K562 (cell line): ENCODE measurements at regions not wholly inside any gene's neighbourhood (a gene's known extent, or its start where the extent isn't known, plus 50 kb on each side); places are given as distances from the start of the nearest gene placed in this dataset.

Experiments used
- ATAC-seq: fragments of 200-7000 bp; cut with Tn5 transposase; 3 replicates; pipeline ENCODE4 v1.9.1; 2020; ENCODE audit warnings: moderate library complexity
- BruUV-seq: library from RNA; stranded (reverse); fragments of 400-500 nt; replicated peaks from 2 replicates; lab custom pipeline; 2021; lab: Mats Ljungman, UMichigan
- CTCF ChIA-PET: fragments of 300-600 bp; formaldehyde crosslinking; extraction: SDS; loops from one replicate; lab custom pipeline; 2021; ENCODE audit warnings: low intra/inter-chr PET ratio; lab: Yijun Ruan, JAX
- POLR2A ChIA-PET: fragments of 300-600, 350-650 bp; sonication (Branson Sonifier 250); formaldehyde crosslinking; extraction: SDS; loops from one replicate; lab custom pipeline; 2021; ENCODE audit warnings: antibody characterized with exemption, inconsistent platforms; lab: Yijun Ruan, JAX
- DNase-seq, 4 experiments: peaks; one replicate each; pipeline versions ENCODE4 v3.0.0 to v3.0.0-alpha.2; 2011 to 2018; ENCODE audit warnings: low spot score in 3 of 4, mixed read lengths in 3 of 4; ENCODE audit errors: extremely low read depth in 1 of 4
- FAIRE-seq: peaks from 2 replicates; lab custom pipeline; 2011; peaks lifted over from hg19 to GRCh38; lab: Jason Lieb, UNC
- H2AFZ ChIP-seq: 2 replicates; pipeline ENCODE4 v1.6.0; 2011; ENCODE audit warnings: low read depth, low read length, control low read depth, inconsistent platforms
- H3K27ac ChIP-seq: fragments of 200-600 bp; 3 replicates; pipeline ENCODE4 v1.8.0; 2011; ENCODE audit warnings: low read depth, mild to moderate bottlenecking, control low read depth, inconsistent platforms, low read length, moderate library complexity, mixed read lengths; ENCODE audit errors: extremely low read depth
- H3K27me3 ChIP-seq, 2 experiments: fragments of 300-600 bp in 1 of 2; 2 replicates in 1 of 2; 3 replicates in 1 of 2; pipeline versions ENCODE4 v1.6.0 to v1.8.0; 2011; ENCODE audit warnings: inconsistent platforms in 2 of 2, low read length in 2 of 2, mild to moderate bottlenecking in 1 of 2, mixed read lengths in 1 of 2, moderate library complexity in 1 of 2; ENCODE audit not compliant: control insufficient read depth in 2 of 2, insufficient read depth in 2 of 2
- H3K36me3 ChIP-seq: fragments of 300-600 bp; 3 replicates; pipeline ENCODE4 v1.8.0; 2011; ENCODE audit warnings: mild to moderate bottlenecking, low read length, inconsistent platforms; ENCODE audit not compliant: control insufficient read depth, insufficient read depth
- H3K4me1 ChIP-seq, 2 experiments: fragments of 200-600 bp in 1 of 2; replicated peaks in 1 of 2; 2 replicates in 1 of 2; 3 replicates in 1 of 2; pipeline versions ENCODE4 v1.5.1 to v1.8.0; 2011; ENCODE audit warnings: inconsistent platforms in 2 of 2, low read length in 2 of 2, mild to moderate bottlenecking in 1 of 2, mixed read lengths in 1 of 2, moderate library complexity in 1 of 2; ENCODE audit not compliant: control insufficient read depth in 2 of 2, insufficient read depth in 2 of 2
- H3K4me2 ChIP-seq: 2 replicates; pipeline ENCODE4 v1.6.1; 2011; ENCODE audit warnings: low read length, control low read depth, inconsistent platforms, mixed read lengths; ENCODE audit not compliant: insufficient read depth
- H3K4me3 ChIP-seq: fragments of 200-600 bp; sonication (generic), shearing (Covaris generic); 2 replicates; pipeline ENCODE4 v1.5.1; 2016; ENCODE audit warnings: control low read depth, inconsistent platforms
- H3K79me2 ChIP-seq: fragments of 200-600 bp; 3 replicates; pipeline ENCODE4 v1.8.0; 2011; ENCODE audit warnings: low read length, inconsistent platforms; ENCODE audit not compliant: control insufficient read depth, insufficient read depth
- H3K9ac ChIP-seq, 2 experiments: 2 replicates each; pipeline versions ENCODE4 v1.6.0 to v1.6.1; 2011; ENCODE audit warnings: low read depth in 2 of 2, low read length in 2 of 2, control low read depth in 1 of 2, inconsistent platforms in 1 of 2, mild to moderate bottlenecking in 1 of 2, mixed read lengths in 1 of 2; ENCODE audit not compliant: insufficient read depth in 1 of 2
- H3K9me1 ChIP-seq: one replicate; pipeline ENCODE4 v1.6.0; 2011; ENCODE audit warnings: inconsistent platforms, mild to moderate bottlenecking, low read length, moderate library complexity; ENCODE audit not compliant: control insufficient read depth, insufficient read depth
- H3K9me3 ChIP-seq: replicated peaks from 2 replicates; pipeline ENCODE4 v1.5.1; 2011; ENCODE audit warnings: low read depth, low read length, inconsistent platforms; ENCODE audit not compliant: control insufficient read depth, insufficient read depth
- H4K20me1 ChIP-seq: replicated peaks from 2 replicates; pipeline ENCODE4 v1.6.1; 2011; ENCODE audit warnings: low read length, inconsistent platforms, mixed read lengths; ENCODE audit not compliant: control insufficient read depth, insufficient read depth
- MBD2 ChIP-seq: sonication (generic); IDR thresholded peaks from 2 replicates; pipeline ENCODE4 v1.6.1; 2016; ENCODE audit warnings: low read depth, borderline replicate concordance
- MXI1 ChIP-seq: IDR thresholded peaks from 2 replicates; pipeline ENCODE4 v1.6.1; 2011; ENCODE audit warnings: low read depth, mild to moderate bottlenecking, improper control_type of control experiment, low read length
- NBN ChIP-seq: fragments of 450-650 bp; IDR thresholded peaks from 2 replicates; pipeline ENCODE4 v1.6.1; 2016; ENCODE audit warnings: low read depth, mild to moderate bottlenecking
- NR2F6 ChIP-seq: fragments of 450-650 bp; formaldehyde crosslinking; IDR thresholded peaks from 2 replicates; pipeline ENCODE4 v1.4.0; 2020; ENCODE audit warnings: mild to moderate bottlenecking
- TCF7L2 ChIP-seq: fragments of 150-350 bp; IDR thresholded peaks from 2 replicates; pipeline ENCODE4 v1.6.1; 2016; ENCODE audit warnings: low read depth, mild to moderate bottlenecking, low read length, moderate library complexity
- TEAD4 ChIP-seq, 2 experiments: sonication (generic) in 1 of 2; formaldehyde crosslinking in 1 of 2; IDR thresholded peaks; 2 replicates each; pipeline versions ENCODE4 v1.6.1 to v1.8.0; 2012 to 2022; ENCODE audit warnings: borderline replicate concordance in 1 of 2, inconsistent platforms in 1 of 2, low read length in 1 of 2, mild to moderate bottlenecking in 1 of 2, missing genetic modification reagents in 1 of 2
- ZFP1 ChIP-seq: fragments of 450-650 bp; formaldehyde crosslinking; IDR thresholded peaks from 2 replicates; pipeline ENCODE4 v1.4.0; 2020; ENCODE audit warnings: mild to moderate bottlenecking, mixed read lengths
- ZNF121 ChIP-seq: sonication (generic); formaldehyde crosslinking; conservative IDR thresholded peaks from 2 replicates; pipeline ENCODE4 v1.8.0; 2022; ENCODE audit warnings: missing genetic modification reagents
- ZNF311 ChIP-seq: fragments of 250-450 bp; sonication (Bioruptor Pico); IDR thresholded peaks from 2 replicates; pipeline ENCODE4 v1.4.0; 2020; ENCODE audit warnings: mild to moderate bottlenecking, moderate library complexity
- WGBS: fragments of 100-300 bp; shearing (Covaris generic); methylation state at CpG from one replicate; pipeline ENCODE4 v1.1.6; 2016; ENCODE audit warnings: low coverage, mixed read lengths; ENCODE audit not compliant: insufficient coverage; ENCODE audit errors: missing lambda C conversion rate; 5-methylcytosine and 5-hydroxymethylcytosine counted together
- in situ Hi-C: fragments of 300-500 bp; cut with MboI; formaldehyde crosslinking; loops from 4 replicates; pipeline ENCODE4 v1.15.0; 2018; ENCODE audit warnings: inconsistent platforms, mixed read lengths
- intact Hi-C: fragments of 100-400 bp; cut with micrococcal nuclease; formaldehyde crosslinking; loops from 2 replicates; pipeline ENCODE4 v1.14.2; 2022
- TF ChIP-seq, protein P1 (sequence below): fragments of 250-450 bp; sonication (Bioruptor Pico); IDR thresholded peaks from 2 replicates; pipeline ENCODE4 v1.5.0; 2021; ENCODE audit warnings: mild to moderate bottlenecking, borderline replicate concordance

DNA sequence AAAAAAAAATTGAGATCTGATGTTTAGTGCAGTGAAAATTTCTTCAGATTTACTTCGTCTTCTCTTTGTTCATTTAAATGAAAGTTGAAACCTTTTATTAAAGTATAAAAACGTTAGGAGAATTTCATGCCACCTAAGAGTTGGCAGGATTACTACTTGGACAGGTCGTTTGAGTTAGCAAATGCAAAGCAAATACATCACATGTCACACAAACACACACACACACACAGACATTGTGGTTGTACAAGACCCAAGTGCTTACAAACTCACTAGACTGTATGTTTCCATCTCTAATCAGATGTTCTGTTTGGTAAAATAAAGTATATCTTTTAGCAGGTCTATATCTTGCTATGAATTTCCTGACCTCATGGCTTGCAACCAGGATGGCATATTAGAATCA is 185.6 kb upstream of the COX10 start:
- H3K9me1 ChIP-seq, result no peaks in the 10 kb centered on the region
- POLR2A ChIA-PET, result no interaction called here
- H3K4me2 ChIP-seq, result no peak overlapping the region
- TF ChIP-seq NBN (no peak), TCF7L2 (no peak), ZNF121 (CRISPR knock-in tag) (no peak), ZNF311 (CRISPR knock-in tag) (no peak), ZFP1 (CRISPR knock-in tag) (no peak), TEAD4 (IDR thresholded peaks at IDR 0.05; ENCODE audit: low read length) (no peak), TEAD4 (CRISPR knock-in tag; IDR thresholded peaks at IDR 0.05; ENCODE audit: borderline replicate concordance) (no peak), NR2F6 (CRISPR knock-in tag) (no peak), MBD2 (no peak), MXI1 (no peak)
- TF ChIP-seq, protein P1, sequence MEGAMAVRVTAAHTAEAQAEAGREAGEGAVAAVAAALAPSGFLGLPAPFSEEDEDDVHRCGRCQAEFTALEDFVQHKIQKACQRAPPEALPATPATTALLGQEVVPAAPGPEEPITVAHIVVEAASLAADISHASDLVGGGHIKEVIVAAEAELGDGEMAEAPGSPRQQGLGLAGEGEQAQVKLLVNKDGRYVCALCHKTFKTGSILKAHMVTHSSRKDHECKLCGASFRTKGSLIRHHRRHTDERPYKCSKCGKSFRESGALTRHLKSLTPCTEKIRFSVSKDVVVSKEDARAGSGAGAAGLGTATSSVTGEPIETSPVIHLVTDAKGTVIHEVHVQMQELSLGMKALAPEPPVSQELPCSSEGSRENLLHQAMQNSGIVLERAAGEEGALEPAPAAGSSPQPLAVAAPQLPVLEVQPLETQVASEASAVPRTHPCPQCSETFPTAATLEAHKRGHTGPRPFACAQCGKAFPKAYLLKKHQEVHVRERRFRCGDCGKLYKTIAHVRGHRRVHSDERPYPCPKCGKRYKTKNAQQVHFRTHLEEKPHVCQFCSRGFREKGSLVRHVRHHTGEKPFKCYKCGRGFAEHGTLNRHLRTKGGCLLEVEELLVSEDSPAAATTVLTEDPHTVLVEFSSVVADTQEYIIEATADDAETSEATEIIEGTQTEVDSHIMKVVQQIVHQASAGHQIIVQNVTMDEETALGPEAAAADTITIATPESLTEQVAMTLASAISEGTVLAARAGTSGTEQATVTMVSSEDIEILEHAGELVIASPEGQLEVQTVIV, result no peak
- no peak overlapping the region for H3K9ac ChIP-seq
- WGBS, result 0% methylated on average over 3 of the region's 3 CpGs
- no peak overlapping the region for H2AFZ ChIP-seq
- no peaks in the 10 kb centered on the region for H3K79me2 ChIP-seq
- H3K27me3 ChIP-seq, result no peaks in the 10 kb centered on the region
- no TSS peak for BruUV-seq
- no peaks in the 10 kb centered on the region for H4K20me1 ChIP-seq
- H3K9me3 ChIP-seq, result no peaks in the 10 kb centered on the region
- H3K4me1 ChIP-seq, result no peaks in the 10 kb centered on the region
- intact Hi-C loops, result no loop called here
- DNase-seq, result no peak
- no peak for ATAC-seq
- H3K36me3 ChIP-seq, result no peaks in the 10 kb centered on the region
- H3K4me3 ChIP-seq, result no peak overlapping the region
- no peak overlapping the region for H3K27ac ChIP-seq
- in situ Hi-C loops, result no loop called here
- CTCF ChIA-PET, result no interaction called here
- no peak for FAIRE-seq
